ENCODE measurements at regions not wholly inside any gene's neighbourhood (a gene's known extent, or its start where the extent isn't known, plus 50 kb on each side); places are given as distances from the start of the nearest gene placed in this dataset.

- TF ChIP-seq POLR2A (IDR thresholded peaks at IDR 0.05) (no peak), CTCF (IDR thresholded peaks at IDR 0.05) (no peak)
Observed at GRCh38 chr2:2590841-2591541, 259.9 kb upstream of the MYT1L start.
